ENCODE measurements at regions not wholly inside any gene's neighbourhood (a gene's known extent, or its start where the extent isn't known, plus 50 kb on each side); places are given as distances from the start of the nearest gene placed in this dataset.

DNA sequence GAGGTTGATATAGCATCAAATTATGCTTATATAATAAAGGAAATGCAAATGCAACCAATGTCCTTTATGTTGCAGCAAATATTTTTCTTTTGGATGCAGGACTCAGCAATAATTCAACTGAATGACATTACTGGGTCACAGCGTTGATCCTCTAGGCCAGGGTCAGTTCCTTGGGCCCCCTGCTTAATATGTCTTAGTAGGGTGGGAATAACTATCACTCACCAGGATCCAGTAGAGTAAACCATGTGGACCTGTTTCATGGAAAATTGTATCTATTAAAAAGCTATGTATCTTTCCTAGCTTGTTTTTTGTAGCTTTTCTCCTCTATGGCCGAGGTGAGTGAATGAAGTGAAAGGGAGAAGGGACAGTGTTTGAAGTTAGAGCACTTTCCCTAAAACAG, 161.5 kb upstream of the SSTR1 start (continued):
- TF ChIP-seq, protein P1, sequence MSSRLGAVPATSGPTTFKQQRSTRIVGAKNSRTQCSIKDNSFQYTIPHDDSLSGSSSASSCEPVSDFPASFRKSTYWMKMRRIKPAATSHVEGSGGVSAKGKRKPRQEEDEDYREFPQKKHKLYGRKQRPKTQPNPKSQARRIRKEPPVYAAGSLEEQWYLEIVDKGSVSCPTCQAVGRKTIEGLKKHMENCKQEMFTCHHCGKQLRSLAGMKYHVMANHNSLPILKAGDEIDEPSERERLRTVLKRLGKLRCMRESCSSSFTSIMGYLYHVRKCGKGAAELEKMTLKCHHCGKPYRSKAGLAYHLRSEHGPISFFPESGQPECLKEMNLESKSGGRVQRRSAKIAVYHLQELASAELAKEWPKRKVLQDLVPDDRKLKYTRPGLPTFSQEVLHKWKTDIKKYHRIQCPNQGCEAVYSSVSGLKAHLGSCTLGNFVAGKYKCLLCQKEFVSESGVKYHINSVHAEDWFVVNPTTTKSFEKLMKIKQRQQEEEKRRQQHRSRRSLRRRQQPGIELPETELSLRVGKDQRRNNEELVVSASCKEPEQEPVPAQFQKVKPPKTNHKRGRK (CRISPR knock-in tag; IDR thresholded peaks at IDR 0.05; ENCODE audit: borderline replicate concordance): no peak

DNA sequence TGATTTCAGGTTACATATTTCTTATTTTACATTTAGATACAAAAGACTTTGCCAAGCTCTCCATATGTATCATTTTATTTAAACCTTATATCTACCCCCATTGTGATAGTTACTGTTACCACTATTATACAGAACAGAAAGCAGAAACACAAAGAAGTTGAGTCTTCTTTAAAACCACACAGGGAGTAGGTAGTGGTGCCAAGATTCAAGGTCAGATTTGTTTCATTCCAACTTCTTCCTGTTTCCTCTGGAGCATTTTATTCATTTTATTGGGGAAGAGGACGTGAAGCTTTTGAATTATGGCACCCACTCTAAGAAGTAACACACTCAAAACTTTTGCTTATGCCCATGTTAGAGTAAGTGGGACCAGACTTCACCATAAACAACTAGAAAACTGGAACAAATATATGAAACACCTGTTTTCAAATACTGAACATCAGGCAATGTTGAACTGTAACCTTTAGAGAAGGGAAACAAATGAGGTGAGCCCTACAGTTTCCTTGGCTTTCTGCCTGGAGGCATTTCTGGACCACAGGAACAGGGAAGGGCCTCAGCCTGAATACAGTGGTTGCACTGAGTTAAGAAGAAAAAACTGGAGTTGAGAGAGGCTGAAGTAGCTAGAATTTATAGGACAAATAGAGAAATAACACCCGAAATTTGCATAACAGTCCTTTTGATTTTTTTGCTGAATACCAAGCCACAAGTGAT, 160.4 kb upstream of the SSTR1 start:
- no peaks in the 10 kb centered on the region; the same call in 1 of the 2 replicates for H3K36me3 Mint-ChIP-seq
- DNase-seq (ENCODE audit: low spot score) (no peak), ATAC-seq (no peak)
- H3K4me3 Mint-ChIP-seq: no peak overlapping the region
- no peak overlapping the region for H3K27ac Mint-ChIP-seq
- H3K9me3 Mint-ChIP-seq: peaks cover 16% of the 10 kb centered on the region
- H3K4me1 Mint-ChIP-seq: peaks cover 32% of the 10 kb centered on the region
- POLR2A ChIA-PET: no interaction called here
- H3K27me3 Mint-ChIP-seq (ENCODE audit: low read depth): peaks cover 13% of the 10 kb centered on the region
- CTCF ChIA-PET: interaction anchor here (1.2 kb wide), 1 partner anchor 151 kb away, joined by 4 read pairs; no protein-coding TSS in a partner anchor
- TF ChIP-seq JAZF1 (CRISPR knock-in tag; IDR thresholded peaks at IDR 0.05) (no peak), ZNF121 (CRISPR knock-in tag; IDR thresholded peaks at IDR 0.05) (no peak), NFATC4 (CRISPR knock-in tag; IDR thresholded peaks at IDR 0.05) (no peak), FOXK1 (CRISPR knock-in tag; IDR thresholded peaks at IDR 0.05) (no peak), CREB1 (CRISPR knock-in tag; IDR thresholded peaks at IDR 0.05) (no peak), ETV6 (CRISPR knock-in tag; IDR thresholded peaks at IDR 0.05) (no peak)
- TF ChIP-seq, protein P2, sequence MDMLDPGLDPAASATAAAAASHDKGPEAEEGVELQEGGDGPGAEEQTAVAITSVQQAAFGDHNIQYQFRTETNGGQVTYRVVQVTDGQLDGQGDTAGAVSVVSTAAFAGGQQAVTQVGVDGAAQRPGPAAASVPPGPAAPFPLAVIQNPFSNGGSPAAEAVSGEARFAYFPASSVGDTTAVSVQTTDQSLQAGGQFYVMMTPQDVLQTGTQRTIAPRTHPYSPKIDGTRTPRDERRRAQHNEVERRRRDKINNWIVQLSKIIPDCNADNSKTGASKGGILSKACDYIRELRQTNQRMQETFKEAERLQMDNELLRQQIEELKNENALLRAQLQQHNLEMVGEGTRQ (CRISPR knock-in tag; IDR thresholded peaks at IDR 0.05): no peak
- TF ChIP-seq, protein P3, sequence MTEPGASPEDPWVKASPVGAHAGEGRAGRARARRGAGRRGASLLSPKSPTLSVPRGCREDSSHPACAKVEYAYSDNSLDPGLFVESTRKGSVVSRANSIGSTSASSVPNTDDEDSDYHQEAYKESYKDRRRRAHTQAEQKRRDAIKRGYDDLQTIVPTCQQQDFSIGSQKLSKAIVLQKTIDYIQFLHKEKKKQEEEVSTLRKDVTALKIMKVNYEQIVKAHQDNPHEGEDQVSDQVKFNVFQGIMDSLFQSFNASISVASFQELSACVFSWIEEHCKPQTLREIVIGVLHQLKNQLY (CRISPR knock-in tag; IDR thresholded peaks at IDR 0.05): no peak
- TF ChIP-seq, protein P4, sequence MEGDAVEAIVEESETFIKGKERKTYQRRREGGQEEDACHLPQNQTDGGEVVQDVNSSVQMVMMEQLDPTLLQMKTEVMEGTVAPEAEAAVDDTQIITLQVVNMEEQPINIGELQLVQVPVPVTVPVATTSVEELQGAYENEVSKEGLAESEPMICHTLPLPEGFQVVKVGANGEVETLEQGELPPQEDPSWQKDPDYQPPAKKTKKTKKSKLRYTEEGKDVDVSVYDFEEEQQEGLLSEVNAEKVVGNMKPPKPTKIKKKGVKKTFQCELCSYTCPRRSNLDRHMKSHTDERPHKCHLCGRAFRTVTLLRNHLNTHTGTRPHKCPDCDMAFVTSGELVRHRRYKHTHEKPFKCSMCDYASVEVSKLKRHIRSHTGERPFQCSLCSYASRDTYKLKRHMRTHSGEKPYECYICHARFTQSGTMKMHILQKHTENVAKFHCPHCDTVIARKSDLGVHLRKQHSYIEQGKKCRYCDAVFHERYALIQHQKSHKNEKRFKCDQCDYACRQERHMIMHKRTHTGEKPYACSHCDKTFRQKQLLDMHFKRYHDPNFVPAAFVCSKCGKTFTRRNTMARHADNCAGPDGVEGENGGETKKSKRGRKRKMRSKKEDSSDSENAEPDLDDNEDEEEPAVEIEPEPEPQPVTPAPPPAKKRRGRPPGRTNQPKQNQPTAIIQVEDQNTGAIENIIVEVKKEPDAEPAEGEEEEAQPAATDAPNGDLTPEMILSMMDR (IDR thresholded peaks at IDR 0.05): no peak

DNA sequence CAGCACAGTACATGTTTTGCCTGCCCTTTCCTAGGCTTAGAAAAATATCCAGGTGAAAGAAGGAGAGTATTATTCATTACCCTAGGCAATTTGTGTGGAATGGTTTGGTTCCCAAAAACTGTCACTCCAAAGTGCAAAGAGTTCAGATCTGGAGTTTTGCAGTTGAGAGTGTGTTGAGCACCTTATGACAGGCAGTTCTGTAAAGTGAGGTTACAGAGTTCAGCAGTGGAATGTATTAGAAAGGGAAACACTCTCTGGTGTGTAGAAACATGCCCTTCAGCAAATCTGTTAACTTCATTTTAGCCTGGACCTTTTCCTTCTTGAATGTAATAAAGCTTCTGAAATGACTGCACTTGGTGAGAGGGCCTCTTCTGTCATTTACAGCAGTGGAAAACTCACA, 154.0 kb upstream of the SSTR1 start:
- POLR2A ChIA-PET: no interaction called here
- no peak for ATAC-seq

More for the DNA sequence above, 154.0 kb upstream of the SSTR1 start:
- DNase-seq (ENCODE audit: low spot score): no peak
- TF ChIP-seq, protein P5, sequence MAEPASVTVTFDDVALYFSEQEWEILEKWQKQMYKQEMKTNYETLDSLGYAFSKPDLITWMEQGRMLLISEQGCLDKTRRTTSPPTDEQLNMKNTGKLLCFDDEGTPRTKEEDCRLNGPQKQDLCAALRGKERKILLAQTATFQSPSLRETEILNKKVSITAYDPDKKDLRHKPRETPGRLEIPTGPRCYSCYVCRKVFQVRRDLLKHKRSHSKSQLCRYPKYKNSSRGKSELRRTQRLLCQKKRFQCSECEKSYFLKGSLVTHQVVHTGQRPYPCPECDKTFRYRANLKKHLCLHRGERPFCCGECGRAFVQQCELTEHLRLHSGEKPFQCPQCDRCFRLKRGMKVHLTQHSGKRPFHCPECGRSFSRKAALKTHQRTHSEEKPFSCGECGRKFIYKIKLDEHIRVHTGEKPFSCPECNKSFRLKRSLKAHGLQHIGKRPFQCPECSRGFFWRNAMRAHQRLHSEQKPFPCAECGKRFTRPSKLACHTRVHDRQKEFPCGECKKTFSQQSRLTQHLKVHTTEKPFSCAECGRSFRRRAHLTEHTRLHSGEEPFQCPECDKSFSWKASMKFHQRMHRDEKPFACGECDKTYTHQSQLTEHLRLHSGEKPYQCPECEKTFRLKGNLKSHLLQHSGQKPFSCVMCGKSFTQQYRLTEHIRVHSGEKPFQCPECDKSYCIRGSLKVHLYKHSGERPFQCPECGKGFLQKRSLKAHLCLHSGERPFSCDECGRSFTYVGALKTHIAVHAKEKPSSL (CRISPR knock-in tag; conservative IDR thresholded peaks at IDR 0.05): no peak
- no peak for TF ChIP-seq KAT7 (CRISPR knock-in tag; IDR thresholded peaks at IDR 0.05; ENCODE audit: borderline replicate concordance)
- TF ChIP-seq MYBL2 (CRISPR knock-in tag; IDR thresholded peaks at IDR 0.05): no peak
- TF ChIP-seq, protein P6, sequence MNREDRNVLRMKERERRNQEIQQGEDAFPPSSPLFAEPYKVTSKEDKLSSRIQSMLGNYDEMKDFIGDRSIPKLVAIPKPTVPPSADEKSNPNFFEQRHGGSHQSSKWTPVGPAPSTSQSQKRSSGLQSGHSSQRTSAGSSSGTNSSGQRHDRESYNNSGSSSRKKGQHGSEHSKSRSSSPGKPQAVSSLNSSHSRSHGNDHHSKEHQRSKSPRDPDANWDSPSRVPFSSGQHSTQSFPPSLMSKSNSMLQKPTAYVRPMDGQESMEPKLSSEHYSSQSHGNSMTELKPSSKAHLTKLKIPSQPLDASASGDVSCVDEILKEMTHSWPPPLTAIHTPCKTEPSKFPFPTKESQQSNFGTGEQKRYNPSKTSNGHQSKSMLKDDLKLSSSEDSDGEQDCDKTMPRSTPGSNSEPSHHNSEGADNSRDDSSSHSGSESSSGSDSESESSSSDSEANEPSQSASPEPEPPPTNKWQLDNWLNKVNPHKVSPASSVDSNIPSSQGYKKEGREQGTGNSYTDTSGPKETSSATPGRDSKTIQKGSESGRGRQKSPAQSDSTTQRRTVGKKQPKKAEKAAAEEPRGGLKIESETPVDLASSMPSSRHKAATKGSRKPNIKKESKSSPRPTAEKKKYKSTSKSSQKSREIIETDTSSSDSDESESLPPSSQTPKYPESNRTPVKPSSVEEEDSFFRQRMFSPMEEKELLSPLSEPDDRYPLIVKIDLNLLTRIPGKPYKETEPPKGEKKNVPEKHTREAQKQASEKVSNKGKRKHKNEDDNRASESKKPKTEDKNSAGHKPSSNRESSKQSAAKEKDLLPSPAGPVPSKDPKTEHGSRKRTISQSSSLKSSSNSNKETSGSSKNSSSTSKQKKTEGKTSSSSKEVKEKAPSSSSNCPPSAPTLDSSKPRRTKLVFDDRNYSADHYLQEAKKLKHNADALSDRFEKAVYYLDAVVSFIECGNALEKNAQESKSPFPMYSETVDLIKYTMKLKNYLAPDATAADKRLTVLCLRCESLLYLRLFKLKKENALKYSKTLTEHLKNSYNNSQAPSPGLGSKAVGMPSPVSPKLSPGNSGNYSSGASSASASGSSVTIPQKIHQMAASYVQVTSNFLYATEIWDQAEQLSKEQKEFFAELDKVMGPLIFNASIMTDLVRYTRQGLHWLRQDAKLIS (CRISPR knock-in tag; IDR thresholded peaks at IDR 0.05; ENCODE audit: borderline replicate concordance): no peak
- TF ChIP-seq, protein P7, sequence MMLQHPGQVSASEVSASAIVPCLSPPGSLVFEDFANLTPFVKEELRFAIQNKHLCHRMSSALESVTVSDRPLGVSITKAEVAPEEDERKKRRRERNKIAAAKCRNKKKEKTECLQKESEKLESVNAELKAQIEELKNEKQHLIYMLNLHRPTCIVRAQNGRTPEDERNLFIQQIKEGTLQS (CRISPR knock-in tag; conservative IDR thresholded peaks at IDR 0.05): no peak
- TF ChIP-seq, protein P2 (CRISPR knock-in tag; IDR thresholded peaks at IDR 0.05): no peak
- TF ChIP-seq CREM (CRISPR knock-in tag; IDR thresholded peaks at IDR 0.05): no peak
- TF ChIP-seq, protein P1 (CRISPR knock-in tag; IDR thresholded peaks at IDR 0.05; ENCODE audit: borderline replicate concordance): no peak
- no peak for TF ChIP-seq ZNF121 (CRISPR knock-in tag; IDR thresholded peaks at IDR 0.05)
- H3K27ac Mint-ChIP-seq: no peak overlapping the region
- peaks cover 19% of the 10 kb centered on the region for H3K9me3 Mint-ChIP-seq
- H3K4me3 Mint-ChIP-seq: no peak overlapping the region
- peaks cover 4% of the 10 kb centered on the region for H3K36me3 Mint-ChIP-seq
- H3K4me1 Mint-ChIP-seq: peaks cover 40% of the 10 kb centered on the region
- peaks cover 22% of the 10 kb centered on the region for H3K27me3 Mint-ChIP-seq (ENCODE audit: low read depth)
- CTCF ChIA-PET: interaction anchor here (0.6 kb wide), 1 partner anchor 12 kb away, joined by 3 read pairs; no protein-coding TSS in a partner anchor

Measured in WTC11 (cell line).